NCI-H146 treated with DMSO at 0.1 percent for 48 hours (cell line): ENCODE measurements at regions not wholly inside any gene's neighbourhood (a gene's known extent, or its start where the extent isn't known, plus 50 kb on each side); places are given as distances from the start of the nearest gene placed in this dataset.

Source experiments
- DNase-seq: peaks from one replicate; lab custom pipeline; 2025; ENCODE audit not compliant: unreplicated experiment; lab: John Stamatoyannopoulos, UW

DNA sequence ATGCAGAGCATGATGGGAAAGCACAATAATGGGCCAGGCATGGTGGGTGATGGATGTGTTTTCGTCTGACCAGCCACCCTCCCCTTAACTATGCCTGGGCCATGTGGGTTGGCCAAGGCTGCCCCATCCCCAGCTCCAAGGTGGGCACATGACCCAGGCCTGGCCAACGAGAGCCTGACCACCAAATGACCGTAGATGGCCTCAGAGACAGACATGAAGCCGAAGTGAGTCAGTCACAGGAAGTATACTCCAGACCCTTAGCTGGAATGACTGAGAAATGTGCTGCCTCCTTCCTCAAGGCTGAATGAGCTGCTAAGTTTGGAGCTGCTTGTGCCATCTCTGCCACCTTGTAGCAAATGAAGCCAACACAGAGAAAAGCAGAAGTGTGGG, 233.6 kb downstream of the BCL11B start:
- no peak for DNase-seq

DNA sequence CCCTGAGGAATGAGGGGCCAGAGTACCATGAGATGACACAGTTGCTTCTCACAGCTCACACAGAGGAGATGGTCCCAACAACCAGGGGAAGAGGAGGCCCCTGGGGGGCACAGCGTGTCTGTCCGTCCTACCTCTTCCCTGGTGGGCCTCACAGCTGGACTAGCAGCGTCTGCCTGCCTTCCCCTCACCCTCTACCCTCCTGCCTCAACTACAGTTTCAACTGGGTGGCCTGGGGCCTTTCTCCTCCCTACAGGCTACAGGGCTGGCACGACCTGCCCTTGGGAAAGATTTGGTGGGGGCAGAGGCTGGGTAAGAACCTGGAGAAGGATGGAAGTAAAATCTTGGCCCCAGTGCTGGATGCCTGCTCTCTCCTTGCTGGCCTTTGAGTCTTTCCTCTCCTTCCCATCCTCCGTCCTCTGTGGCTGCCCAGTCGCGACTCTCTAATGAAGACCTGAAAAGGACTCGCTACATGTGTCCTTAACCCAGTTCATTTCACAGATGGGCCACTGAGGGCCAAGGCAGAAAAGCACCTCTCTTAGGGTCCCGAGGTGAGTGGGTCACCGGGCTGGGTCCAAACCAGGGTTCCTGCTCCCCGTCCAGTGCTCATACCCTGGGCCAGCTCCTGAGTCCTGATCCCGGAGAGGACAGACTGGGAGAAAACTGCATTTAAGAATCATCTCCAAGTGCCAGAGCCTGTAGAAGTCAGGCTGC, 232.5 kb downstream of the BCL11B start:
- DNase-seq = no peak

DNA sequence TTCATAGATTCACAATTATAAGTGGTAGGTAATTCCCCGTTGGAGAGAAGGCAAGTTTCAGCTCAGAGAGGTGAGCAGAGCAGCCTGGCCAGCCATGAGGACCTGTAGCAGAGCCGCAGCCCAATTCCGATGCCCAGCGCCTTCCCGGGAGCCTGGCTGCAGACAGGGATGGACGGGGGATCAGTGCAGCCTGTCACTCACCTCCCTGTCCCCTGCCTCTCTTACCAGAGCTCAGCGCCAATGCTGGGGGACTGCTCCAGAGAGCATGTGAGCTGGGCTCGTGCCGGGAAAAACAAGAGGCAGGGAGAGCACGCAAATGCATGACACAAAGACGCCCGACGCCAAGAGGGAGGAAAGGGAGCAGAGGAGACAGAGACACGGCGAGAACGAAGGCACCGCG, 231.9 kb downstream of the BCL11B start:
- no peak for DNase-seq

DNA sequence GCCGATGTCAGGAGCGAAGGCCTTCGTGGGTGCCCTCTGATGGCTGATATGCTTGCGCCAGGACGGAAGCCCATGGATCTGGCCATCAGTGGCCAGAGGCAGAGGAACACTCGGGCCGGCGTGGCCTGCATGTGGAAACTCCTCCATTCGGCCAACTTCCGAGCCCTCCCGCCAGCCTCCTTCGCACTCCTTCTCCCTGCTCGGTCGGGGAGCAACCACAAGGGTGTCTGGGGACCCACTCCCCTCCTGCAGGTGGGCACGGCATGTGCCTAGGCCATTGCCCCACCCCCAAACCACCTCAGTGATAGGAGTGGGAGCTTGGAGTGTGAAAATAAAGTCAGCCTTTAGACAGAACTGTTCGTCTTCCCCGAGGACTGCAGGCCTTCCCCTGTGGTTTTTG, 231.3 kb downstream of the BCL11B start:
- DNase-seq = no peak

DNA sequence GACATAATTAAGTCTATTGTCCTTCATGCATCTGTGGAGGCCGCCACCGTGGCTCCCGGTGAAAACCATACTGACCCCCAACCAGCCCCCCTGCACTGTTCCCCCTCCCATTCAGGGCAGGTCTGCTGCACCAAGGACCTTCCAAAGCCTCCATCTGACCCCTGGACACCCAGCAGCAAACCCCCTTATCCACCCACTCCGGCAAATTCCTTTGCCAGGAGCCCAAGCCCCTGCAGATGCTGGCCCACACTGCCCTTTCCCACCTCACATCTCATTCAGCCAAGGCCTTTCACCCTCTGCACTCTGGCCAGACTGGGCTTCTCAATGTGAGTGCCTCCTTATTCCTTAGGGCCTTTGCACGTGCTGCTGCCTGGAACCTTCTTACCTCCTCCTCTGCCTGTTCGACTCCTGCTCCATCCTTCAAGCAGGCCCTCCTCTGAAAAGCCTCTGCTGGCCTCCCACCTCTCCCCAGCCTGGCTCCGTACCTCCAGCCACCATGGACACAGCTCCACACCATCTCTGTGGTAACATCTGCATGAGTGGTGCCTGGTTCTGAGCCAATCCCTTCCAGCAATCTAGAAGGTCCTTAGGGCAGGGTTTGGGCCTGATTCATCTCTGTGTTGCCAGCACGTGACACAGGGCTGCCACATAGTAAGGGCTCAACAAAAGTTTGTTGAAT, 230.7 kb downstream of the BCL11B start:
- no peak for DNase-seq

DNA sequence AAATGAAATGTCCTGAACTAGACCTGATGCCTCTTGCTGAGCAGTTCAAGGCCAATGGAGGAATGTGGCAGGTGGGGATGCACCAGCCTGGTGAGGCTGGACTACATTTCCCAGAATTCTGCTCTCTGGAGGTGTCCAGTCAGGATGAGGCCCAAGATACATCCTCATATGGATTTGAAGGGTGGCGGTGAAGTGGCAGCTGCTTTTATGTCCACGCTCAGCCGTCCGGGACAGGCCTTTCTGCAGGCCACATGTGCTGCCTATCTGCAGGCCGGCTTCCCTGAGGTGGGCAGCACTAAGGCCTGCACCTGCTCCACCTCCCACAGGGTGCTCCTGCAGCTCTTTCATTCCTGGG, 230.2 kb downstream of the BCL11B start:
- no peak for DNase-seq

DNA sequence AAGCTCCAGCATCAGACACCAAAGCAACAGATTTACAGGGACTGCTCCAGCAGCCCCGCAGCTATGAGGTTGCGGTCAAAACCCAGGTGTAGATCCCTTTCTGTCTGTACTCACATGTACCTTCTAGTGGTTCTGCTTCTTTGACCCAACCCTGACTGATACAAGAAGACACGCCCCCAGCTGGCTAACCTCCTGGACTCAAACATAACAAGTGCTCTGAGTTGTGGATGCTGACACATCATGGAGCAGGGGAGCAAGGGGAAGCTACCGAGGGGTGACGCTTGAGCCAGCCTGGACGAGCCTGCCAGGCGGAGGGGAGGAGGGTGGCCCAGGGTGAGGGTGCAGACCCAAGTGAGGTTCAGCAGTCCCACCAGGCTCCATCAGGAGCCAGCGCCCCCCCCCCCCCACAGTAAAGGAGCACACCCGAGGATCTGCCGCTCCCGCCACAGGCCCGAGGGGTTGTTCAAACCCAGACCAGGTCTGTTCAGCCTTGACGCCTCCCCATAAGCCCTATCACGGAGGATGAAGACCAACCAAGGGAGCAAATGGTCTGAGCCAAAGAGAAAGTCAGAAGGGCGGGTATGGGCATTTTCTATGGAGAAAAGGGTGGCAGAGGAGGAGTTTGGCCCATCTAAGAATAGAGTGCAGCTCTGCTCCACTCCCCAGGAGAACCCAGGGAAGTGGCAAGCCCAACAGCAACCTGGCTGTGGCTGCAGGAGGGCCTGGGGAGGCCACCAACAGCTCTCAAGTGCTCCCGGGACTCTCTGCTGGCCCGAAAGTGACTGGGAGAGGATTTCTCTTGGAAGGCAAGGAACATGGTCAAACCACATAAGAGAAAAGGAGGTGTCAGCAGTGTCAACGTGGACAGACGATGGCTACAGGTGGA, 229.4 kb downstream of the BCL11B start:
- no peak for DNase-seq

DNA sequence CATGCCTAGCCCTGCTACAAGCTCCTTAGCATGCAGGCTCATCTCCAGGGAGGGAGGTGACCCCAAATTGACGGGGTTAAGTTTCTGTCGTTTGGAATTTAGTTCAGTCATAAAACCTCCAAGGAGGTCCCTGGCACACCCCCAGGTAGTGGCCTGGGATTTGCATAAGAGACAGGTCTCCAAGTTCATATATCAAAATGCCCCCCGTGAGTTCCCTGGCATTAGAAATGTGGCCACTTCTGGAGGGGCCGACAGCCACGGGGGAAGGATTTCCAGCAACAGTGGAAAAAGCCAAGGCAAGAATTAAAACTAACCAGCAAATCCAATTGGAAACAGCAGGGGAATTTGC, 228.8 kb downstream of the BCL11B start:
- DNase-seq = no peak

DNA sequence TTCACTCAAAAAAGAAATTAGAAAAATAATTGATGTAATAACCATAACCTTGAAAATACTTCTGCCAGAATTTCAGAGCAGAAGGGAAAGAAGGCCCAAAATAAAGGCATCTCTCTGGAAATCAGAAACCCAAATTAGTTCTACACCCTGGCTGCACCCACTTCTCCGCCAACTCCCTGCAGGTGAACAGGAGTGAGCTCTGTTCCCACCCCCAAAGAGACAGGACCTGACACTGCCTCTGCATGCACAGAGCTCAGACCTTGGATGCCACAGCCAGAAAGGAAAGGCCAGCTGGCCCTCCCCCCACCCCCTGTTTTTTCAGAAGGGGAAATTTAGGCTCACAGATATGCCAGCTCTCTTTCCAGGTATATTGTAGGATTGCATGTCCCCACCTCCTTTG, 228.2 kb downstream of the BCL11B start:
- DNase-seq = no peak

DNA sequence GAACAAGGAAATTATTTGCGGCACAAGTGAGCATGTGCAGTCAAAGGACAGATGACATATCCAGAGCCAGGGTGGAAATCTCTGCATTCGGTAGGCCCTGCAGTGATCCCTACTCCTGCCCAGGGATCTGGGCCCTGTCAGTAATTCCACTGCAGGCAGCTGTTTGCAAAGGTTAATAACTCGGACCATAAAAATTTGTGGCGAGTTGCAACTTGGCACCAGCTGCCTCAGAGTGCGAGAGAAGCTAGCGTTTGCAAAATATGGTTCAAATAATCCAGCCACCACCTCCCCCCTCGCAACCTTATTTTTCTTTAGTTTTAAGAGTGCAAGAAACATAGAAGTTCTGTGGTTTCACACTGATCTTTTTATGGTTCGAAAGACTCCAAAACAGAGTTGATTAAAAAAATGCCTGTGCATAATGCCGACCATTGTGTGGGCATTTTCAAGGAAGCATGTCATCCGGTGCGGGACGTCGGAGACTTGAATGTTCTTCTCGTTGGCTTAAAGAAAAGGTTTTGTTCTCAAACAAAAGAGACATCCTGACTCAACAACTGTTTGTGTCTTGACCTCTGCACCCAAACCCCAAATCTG, 224.5 kb downstream of the BCL11B start:
- no peak for DNase-seq

DNA sequence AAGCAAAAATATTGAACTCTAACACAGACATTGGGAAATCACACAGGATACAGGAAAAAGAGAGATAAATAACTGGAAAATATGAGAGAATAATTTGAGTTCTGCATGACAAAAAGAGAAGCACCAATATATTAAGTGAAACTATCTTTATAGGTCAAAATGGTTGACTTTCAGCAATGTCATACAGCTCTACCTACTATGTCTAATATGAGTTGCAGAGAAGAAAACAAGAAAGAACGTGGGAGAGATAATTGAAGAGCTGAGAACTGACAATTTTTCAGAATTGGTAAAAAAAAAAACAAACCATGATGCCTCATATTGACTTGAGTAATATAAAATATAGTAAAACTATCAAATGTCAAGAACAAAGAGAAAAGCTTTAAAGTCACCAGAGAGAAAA, 221.7 kb downstream of the BCL11B start:
- DNase-seq = no peak

DNA sequence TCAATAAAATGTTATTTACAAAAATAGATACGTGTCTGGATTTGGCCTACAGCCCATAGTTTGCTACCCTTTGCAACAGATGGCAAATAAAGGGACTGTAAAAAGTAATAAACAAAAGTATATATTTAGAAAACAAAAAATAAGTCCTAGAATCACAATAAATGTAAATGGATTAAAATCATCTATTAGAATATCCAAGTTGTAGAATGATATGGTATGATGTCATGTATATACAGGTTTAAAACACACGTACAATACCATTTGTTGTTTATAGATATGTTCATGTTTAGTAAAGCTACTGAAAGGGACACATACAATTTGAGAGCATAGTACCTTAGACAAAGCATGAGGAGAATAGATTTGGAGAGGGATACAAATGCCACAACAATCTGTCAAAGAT, 219.5 kb downstream of the BCL11B start:
- DNase-seq = no peak

DNA sequence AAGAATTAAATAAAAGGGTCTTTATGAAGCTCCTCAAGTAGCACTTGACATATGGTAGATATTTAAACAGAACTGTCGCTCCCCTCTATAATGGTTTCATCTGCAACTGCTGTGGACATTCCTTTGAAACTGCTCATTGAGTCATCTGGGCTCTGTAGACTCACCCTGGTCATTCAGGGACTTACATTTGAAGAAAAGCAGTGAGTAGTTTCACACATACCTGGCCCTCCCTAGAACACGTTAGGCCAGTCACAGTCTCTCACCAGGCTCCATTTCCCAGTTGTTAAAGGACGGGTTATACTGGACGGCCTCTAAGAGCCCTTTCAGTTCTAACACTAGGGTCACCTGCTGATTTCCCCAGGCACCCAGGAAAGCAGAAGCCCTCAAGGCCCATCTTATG, 217.0 kb downstream of the BCL11B start:
- DNase-seq = no peak

DNA sequence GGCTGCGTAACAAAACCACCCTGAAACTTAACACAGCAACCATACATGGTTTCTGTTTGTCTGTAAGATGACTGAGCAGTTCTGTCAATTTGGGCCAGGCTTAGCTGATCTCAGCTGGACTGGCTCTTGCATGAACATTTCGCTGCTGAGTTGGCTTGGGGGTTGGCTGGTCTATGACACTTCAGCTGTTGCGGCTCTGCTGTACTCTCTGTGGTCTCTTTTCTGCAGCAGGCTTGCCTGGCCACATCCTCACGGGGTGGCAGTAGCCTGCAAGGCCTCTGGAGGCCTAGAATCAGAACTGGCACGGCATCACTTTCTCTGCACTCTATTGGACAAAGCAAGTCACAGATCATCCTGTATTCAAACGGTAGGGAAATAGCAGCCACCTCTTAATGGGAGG, 216.2 kb downstream of the BCL11B start:
- DNase-seq = no peak

DNA sequence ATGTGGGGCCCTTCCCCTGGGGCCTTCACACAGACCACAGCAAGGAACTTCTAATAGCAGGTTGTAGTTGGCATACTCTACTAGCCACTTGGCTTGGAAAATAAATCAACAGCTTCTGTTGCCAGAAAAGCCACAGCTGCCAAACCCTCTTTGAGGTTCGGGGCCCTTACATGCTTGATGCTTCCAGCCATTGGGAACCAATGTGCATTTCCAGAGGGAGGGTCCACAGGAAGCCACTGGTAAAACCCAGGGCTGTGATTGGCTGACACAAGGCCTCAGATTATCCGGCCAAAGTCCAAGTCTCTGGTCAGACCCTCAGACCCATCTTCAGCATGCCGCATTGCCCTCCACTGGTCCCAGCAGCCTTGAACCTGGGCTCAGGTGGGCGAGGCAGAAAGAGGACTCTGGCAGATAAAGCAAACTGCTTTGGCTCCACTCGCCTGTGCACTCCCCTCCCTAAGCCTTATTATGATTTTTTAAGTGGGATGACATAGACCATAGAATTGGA, 214.4 kb downstream of the BCL11B start:
- DNase-seq = no peak

DNA sequence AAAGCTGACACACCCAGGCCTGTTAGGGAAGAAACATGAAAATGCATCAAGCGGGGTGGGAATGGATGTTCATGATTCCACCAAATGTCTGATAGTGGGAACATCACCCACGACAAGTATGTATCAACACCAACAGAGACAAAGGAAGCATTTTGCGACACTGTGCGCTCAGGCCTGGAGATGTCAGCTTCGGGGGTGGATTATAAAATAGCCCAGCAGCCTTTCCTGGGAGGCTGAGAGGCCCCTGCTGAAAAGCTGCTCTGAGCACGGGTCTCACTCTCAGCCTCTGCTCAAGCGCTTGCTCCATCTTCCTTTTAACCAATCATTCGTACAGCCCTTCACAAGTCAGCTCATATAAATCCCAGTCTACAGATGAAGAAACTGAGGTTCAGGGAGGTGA, 213.5 kb downstream of the BCL11B start:
- no peak for DNase-seq

DNA sequence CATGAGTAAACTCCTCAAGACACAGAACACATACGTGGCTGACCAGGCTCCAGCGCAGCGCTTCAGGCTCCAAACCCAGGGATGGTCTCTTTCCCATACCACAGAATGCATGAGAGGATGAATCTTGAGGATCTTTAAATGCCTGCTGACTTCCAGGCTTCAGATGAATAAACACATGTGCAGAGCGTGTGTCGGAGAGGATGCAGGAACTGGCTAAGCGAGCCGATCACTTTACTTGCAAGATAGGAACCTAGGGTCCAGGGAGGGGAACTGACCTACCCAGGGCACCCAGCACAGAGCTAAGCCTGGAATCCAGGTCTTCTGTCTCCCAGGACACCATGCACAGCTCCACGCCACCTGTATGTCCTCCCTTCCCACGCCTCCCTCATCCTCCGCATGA, 209.8 kb downstream of the BCL11B start:
- DNase-seq = no peak

DNA sequence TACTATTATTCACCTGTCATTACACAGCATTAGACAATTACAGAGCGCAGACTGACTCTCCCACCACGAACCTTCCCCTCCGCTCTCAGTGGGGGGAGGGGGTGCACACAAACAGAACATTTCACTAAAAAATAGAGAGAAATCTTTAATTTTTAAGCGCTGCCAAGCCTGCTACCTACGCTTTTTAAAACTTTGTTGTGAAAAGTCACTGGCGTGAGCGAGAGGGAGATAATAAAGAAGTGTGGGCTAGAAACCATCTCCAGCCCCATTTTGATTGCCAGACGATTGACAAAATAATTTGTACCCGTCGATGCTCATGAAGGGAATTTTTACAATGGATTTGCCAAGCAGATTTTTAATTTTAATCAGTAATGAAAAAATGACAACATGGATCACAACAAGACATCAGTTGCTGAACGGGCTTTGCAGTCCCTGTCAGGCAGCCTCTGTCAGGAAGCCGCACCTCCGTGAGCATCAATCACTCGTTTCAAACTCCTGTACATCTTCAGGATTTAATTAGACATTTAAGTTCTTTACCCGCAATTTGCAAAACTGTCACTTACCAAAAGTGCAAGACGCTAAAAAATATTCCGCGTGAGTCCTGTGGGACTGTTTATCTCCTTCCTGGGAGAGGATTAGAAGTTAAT, 209.1 kb downstream of the BCL11B start:
- DNase-seq = no peak

DNA sequence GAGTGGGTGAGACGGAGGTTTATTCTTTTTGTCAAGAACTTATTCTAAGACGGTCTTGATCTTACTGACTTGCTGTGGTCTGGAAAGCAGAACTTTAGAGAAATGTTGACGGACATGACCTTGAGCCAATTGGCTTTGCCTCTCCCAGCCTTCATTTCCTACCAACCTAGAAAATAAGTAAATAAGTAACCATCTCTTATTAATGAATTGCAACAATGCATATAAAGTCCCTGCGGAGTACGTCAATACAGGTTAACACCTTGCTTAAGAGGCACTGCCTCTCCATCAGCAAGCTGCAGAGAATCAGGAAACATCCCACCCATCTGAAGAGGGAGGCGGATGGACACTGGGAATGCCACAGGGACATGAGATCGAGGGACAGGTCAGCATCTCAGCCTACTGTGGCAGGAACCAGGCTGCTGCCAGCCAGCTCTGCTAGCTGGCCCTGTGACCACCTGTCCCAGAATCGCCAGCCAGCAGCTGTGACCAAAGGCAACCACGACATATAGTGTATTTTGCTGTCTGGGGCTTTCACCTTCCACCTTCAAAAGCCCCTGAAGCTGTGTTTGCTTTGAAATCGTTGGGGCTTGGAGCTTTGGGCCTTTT, 208.3 kb downstream of the BCL11B start:
- no peak for DNase-seq

DNA sequence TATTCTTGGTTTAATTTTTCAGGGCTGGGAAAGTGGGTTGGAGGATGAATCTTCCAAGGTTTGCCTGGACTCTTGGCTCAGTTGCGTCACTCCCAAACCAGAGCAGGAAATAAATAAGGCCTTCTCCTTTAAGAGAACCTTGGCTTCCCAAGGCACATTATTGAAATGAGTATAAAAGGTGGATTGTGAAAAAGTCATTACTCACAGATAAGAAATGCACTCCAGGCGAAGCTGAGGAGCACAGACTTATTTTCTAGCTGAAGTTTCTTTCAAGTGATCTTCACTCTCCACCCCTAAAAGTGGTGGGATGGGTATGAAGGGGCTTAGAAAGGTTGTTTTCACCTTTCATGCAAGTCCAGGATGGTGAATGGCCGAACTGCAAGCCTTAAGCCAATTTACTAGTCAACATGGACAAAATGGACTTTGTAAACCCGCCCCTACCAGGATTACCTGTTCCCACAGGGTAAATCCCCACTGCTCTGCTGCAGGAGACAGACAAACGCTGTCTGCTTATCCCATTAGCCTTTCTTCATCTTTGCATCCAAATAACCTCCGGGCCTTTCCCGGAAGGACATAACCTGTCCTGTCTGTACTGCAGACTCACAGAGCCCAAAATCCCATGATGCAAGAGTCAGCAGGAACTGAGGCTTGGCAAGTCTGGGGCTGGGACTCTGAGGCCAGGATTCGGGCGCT, 207.6 kb downstream of the BCL11B start:
- DNase-seq = no peak
